ENCODE measurements at regions not wholly inside any gene's neighbourhood (a gene's known extent, or its start where the extent isn't known, plus 50 kb on each side); places are given as distances from the start of the nearest gene placed in this dataset.

DNA sequence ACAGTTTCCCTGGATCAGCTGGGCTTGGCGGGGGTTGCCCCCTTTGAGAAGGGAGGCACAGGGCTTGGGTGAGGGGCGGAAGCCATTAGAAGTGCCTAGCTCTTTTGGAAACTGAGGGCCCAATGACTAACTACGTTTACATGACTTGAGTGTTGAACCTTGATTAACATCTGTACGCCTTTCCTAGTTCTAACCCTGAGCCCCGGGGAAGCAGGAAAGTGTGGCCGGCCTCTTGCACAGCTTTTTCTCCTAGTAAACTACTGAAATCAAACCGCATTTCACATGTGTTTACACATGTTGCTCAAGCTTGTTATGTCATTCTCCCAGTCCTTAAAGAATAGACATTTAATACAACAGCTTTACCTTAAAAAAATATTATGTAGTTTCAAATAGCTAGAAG, 1356.4 kb upstream of the TMEM132C start:
- DNase-seq = no peak
- Histone ChIP-seq H3K4me1 (ENCODE audit: control insufficient read depth in 2 of 3, insufficient read depth in 2 of 3, low read depth in 1 of 3, low read length in 3 of 3) (no peaks in the 10 kb centered on the region), H3K4me3 (ENCODE audit: low read length in 3 of 3) (no peak overlapping the region), H3K27me3 (ENCODE audit: control insufficient read depth, insufficient read depth, low read length) (no peaks in the 10 kb centered on the region), H3K9me3 (ENCODE audit: control insufficient read depth in 2 of 3, insufficient read depth in 1 of 3, low read length in 3 of 3) (peaks cover 0 to 2% (median 0%) of the 10 kb centered on the region in 3 donors), H3K9ac (ENCODE audit: low read length in 3 of 3) (no peak overlapping the region), H3K36me3 (ENCODE audit: control insufficient read depth in 2 of 3, insufficient read depth in 3 of 3, low read length in 3 of 3) (no peaks in the 10 kb centered on the region), H3K27ac (ENCODE audit: low read depth in 2 of 2, low read length in 2 of 2) (no peak overlapping the region)
- FAIRE-seq = no peak
- intact Hi-C loops (cut with DNase I) = no loop called here
- TF ChIP-seq, protein P1, sequence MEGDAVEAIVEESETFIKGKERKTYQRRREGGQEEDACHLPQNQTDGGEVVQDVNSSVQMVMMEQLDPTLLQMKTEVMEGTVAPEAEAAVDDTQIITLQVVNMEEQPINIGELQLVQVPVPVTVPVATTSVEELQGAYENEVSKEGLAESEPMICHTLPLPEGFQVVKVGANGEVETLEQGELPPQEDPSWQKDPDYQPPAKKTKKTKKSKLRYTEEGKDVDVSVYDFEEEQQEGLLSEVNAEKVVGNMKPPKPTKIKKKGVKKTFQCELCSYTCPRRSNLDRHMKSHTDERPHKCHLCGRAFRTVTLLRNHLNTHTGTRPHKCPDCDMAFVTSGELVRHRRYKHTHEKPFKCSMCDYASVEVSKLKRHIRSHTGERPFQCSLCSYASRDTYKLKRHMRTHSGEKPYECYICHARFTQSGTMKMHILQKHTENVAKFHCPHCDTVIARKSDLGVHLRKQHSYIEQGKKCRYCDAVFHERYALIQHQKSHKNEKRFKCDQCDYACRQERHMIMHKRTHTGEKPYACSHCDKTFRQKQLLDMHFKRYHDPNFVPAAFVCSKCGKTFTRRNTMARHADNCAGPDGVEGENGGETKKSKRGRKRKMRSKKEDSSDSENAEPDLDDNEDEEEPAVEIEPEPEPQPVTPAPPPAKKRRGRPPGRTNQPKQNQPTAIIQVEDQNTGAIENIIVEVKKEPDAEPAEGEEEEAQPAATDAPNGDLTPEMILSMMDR (IDR thresholded peaks at IDR 0.05; ENCODE audit: borderline replicate concordance, extremely low read depth, insufficient read depth) = no peak

DNA sequence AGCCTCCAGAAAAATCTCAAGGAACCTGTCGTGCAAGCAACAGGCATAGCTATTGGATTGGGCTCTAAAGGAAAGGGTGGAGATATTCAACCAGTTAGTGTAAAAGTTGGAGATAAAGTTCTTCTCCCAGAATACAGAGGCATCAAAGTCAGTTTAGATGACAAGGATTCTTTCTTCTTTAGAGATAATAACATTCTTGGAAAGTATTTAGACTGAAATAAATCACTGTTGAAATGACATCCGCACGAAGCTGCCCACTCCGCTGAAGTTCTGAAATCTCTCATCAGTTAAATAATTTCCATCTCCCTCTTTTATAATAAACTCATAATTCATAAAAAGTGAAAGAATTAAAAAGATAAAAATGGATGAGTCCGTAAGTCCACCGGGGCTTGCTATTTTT, 1354.9 kb upstream of the TMEM132C start:
- DNase-seq (no peak), FAIRE-seq (no peak)
- Histone ChIP-seq H3K4me3 (ENCODE audit: low read length in 3 of 3) (no peak overlapping the region), H3K36me3 (ENCODE audit: control insufficient read depth in 2 of 3, insufficient read depth in 3 of 3, low read length in 3 of 3) (no peaks in the 10 kb centered on the region), H3K4me1 (ENCODE audit: control insufficient read depth in 2 of 3, insufficient read depth in 2 of 3, low read depth in 1 of 3, low read length in 3 of 3) (no peaks in the 10 kb centered on the region), H3K27ac (ENCODE audit: low read depth in 2 of 2, low read length in 2 of 2) (no peak overlapping the region), H3K9ac (ENCODE audit: low read length in 3 of 3) (no peak overlapping the region), H3K9me3 (ENCODE audit: control insufficient read depth in 2 of 3, insufficient read depth in 1 of 3, low read length in 3 of 3) (no peaks in the 10 kb centered on the region), H3K27me3 (ENCODE audit: control insufficient read depth, insufficient read depth, low read length) (no peaks in the 10 kb centered on the region)
- TF ChIP-seq, protein P1 (IDR thresholded peaks at IDR 0.05; ENCODE audit: borderline replicate concordance, extremely low read depth, insufficient read depth) = no peak
- intact Hi-C loops (cut with DNase I) = no loop called here

DNA sequence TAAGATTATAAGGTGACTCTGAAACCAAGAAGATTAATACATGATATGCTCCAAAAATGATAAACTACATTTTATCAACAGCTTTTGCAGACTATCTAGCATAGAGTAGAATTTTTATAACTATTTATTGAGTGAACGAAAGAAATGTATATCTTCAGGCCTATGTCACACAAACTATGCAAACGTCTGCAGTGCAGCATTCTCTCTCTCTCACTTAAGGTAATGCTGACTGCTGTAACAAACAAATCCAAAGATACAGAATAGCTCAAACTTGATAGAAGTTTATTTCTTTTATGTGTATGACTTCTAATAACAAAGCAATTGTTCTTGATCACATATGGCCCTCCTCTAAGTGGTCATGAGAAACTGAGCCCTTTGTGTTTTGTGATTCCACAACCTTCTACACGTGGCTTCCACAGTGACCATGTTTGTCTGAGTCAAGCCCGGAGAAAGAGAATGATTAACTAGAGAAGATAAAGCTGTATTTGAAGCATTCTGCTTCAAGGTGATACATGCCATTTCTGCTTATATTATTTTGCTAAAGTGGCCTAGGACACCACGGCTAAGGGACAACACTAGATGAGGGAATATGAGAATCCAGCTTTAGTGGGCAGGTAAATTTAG, 1352.7 kb upstream of the TMEM132C start:
- H3K9me3 ChIP-seq (ENCODE audit: control insufficient read depth in 2 of 3, insufficient read depth in 1 of 3, low read length in 3 of 3) = no peaks in the 10 kb centered on the region
- DNase-seq = peak in 1 of 5 donors; percentile 1
- no peaks in the 10 kb centered on the region for H3K36me3 ChIP-seq (ENCODE audit: control insufficient read depth in 2 of 3, insufficient read depth in 3 of 3, low read length in 3 of 3)
- H3K4me1 ChIP-seq (ENCODE audit: control insufficient read depth in 2 of 3, insufficient read depth in 2 of 3, low read depth in 1 of 3, low read length in 3 of 3) = no peaks in the 10 kb centered on the region
- no peaks in the 10 kb centered on the region for H3K27me3 ChIP-seq (ENCODE audit: control insufficient read depth, insufficient read depth, low read length)
- H3K4me3 ChIP-seq (ENCODE audit: low read length in 3 of 3) = no peak overlapping the region
- no peak overlapping the region for H3K9ac ChIP-seq (ENCODE audit: low read length in 3 of 3)
- no peak for FAIRE-seq
- TF ChIP-seq, protein P1 (IDR thresholded peaks at IDR 0.05; ENCODE audit: borderline replicate concordance, extremely low read depth, insufficient read depth) = no peak
- H3K27ac ChIP-seq (ENCODE audit: low read depth in 2 of 2, low read length in 2 of 2) = no peak overlapping the region
- intact Hi-C loops (cut with DNase I) = no loop called here

DNA sequence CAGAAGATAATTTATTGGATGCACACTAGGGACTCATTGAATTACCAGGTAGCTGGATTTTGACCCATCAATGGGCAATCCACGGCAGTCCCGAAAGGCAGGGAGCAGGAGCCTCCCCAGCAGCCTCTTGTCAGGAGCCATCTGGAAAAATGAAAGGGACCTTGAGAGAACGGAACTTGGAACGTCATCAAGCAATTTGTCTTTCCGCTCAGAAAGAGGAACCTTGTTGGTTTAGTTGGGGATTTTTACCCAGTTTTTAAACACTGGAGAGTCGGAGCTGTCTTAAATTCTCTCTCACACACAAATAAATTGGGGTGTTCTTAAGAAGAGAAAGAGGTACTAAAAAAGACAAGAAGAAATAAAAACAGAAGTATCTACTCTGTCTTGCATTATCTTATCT, 1351.7 kb upstream of the TMEM132C start:
- DNase-seq (peak in 1 of 5 donors; percentile 1), FAIRE-seq (no peak)
- H3K4me1 ChIP-seq (ENCODE audit: control insufficient read depth in 2 of 3, insufficient read depth in 2 of 3, low read depth in 1 of 3, low read length in 3 of 3) = no peaks in the 10 kb centered on the region

More for the DNA sequence above, 1351.7 kb upstream of the TMEM132C start:
- Histone ChIP-seq H3K36me3 (ENCODE audit: control insufficient read depth in 2 of 3, insufficient read depth in 3 of 3, low read length in 3 of 3) (no peaks in the 10 kb centered on the region), H3K4me3 (ENCODE audit: low read length in 3 of 3) (no peak overlapping the region), H3K27me3 (ENCODE audit: control insufficient read depth, insufficient read depth, low read length) (no peaks in the 10 kb centered on the region), H3K9me3 (ENCODE audit: control insufficient read depth in 2 of 3, insufficient read depth in 1 of 3, low read length in 3 of 3) (no peaks in the 10 kb centered on the region), H3K9ac (ENCODE audit: low read length in 3 of 3) (no peak overlapping the region), H3K27ac (ENCODE audit: low read depth in 2 of 2, low read length in 2 of 2) (no peak overlapping the region)
- TF ChIP-seq, protein P1 (IDR thresholded peaks at IDR 0.05; ENCODE audit: borderline replicate concordance, extremely low read depth, insufficient read depth) = no peak
- intact Hi-C loops (cut with DNase I) = no loop called here
